Brain microvascular endothelial cell (primary cell): ENCODE measurements at regions not wholly inside any gene's neighbourhood (a gene's known extent, or its start where the extent isn't known, plus 50 kb on each side); places are given as distances from the start of the nearest gene placed in this dataset.
"Not testable (repeated sequence)": the region's sequence is repeated elsewhere in the genome, so short reads cannot be mapped to it uniquely, and the experiment has no call there.

ENCODE experiments used
- DNase-seq: peaks from one replicate; pipeline ENCODE4 v3.0.0-alpha.2; 2020
- H3K27ac ChIP-seq: fragments of 250-450 bp; sonication (Bioruptor Pico); 2 replicates; pipeline ENCODE4 v1.5.1; 2020; ENCODE audit warnings: mild to moderate bottlenecking, moderate library complexity
- H3K27me3 ChIP-seq: fragments of 250-450 bp; sonication (Bioruptor Pico); replicated peaks from 2 replicates; pipeline ENCODE4 v1.5.1; 2020; ENCODE audit warnings: mild to moderate bottlenecking
- H3K36me3 ChIP-seq: fragments of 250-450 bp; sonication (Bioruptor Pico); replicated peaks from 2 replicates; pipeline ENCODE4 v1.5.1; 2020; ENCODE audit warnings: mild to moderate bottlenecking
- H3K4me3 ChIP-seq: 2 replicates; pipeline ENCODE4 v1.5.1; 2011; ENCODE audit warnings: low read depth, mild to moderate bottlenecking, control low read depth, low read length, moderate library complexity
- CTCF ChIP-seq: IDR thresholded peaks from 2 replicates; pipeline ENCODE4 v1.5.1; 2011; ENCODE audit warnings: low read depth, mild to moderate bottlenecking, moderate library complexity, low read length, control low read depth, inconsistent platforms; ENCODE audit errors: missing control alignments
- in situ Hi-C: cut with HindIII; loops from 2 replicates; pipeline ENCODE4 v1.10.0; 2017; ENCODE audit warnings: low sequenced_read_pairs, low pct_ligation_motif_present

GRCh38 chr3:20442846-20443245 lies 256.8 kb upstream of the SGO1 start:
- no peak overlapping the region for H3K27ac ChIP-seq
- in situ Hi-C loops, result no loop called here
- no peaks in the 10 kb centered on the region for H3K36me3 ChIP-seq
- TF ChIP-seq CTCF, result no peak
- no peak for DNase-seq
- H3K4me3 ChIP-seq, result no peak overlapping the region
- H3K27me3 ChIP-seq, result no peaks in the 10 kb centered on the region

GRCh38 chr3:20427268-20427667 lies 241.3 kb upstream of the SGO1 start:
- H3K27me3 ChIP-seq, in situ Hi-C loops, H3K4me3 ChIP-seq, DNase-seq, H3K36me3 ChIP-seq, H3K27ac ChIP-seq: not testable (repeated sequence)

GRCh38 chr3:20425138-20425537 lies 239.1 kb upstream of the SGO1 start:
- Histone ChIP-seq H3K36me3 (no peaks in the 10 kb centered on the region), H3K27ac (no peak overlapping the region), H3K27me3 (no peaks in the 10 kb centered on the region), H3K4me3 (no peak overlapping the region)
- no peak for TF ChIP-seq CTCF
- DNase-seq, result no peak
- in situ Hi-C loops, result no loop called here

GRCh38 chr3:20424086-20424485 lies 238.1 kb upstream of the SGO1 start:
- Histone ChIP-seq H3K36me3 (no peaks in the 10 kb centered on the region), H3K4me3 (no peak overlapping the region), H3K27me3 (no peaks in the 10 kb centered on the region), H3K27ac (no peak overlapping the region)
- no peak for TF ChIP-seq CTCF
- in situ Hi-C loops, result no loop called here
- DNase-seq, result no peak

- Histone ChIP-seq H3K36me3 (no peaks in the 10 kb centered on the region), H3K4me3 (no peak overlapping the region), H3K27ac (no peak overlapping the region), H3K27me3 (no peaks in the 10 kb centered on the region)
- DNase-seq, result no peak
- TF ChIP-seq CTCF, result no peak
- in situ Hi-C loops, result no loop called here
Measured at GRCh38 chr3:20422391-20422790, 236.4 kb upstream of the SGO1 start.

GRCh38 chr3:20417388-20418108 lies 231.5 kb upstream of the SGO1 start:
- Histone ChIP-seq H3K27me3 (no peaks in the 10 kb centered on the region), H3K36me3 (no peaks in the 10 kb centered on the region), H3K27ac (no peak overlapping the region), H3K4me3 (no peak overlapping the region)
- no peak for DNase-seq
- TF ChIP-seq CTCF, result no peak
- in situ Hi-C loops, result no loop called here
